ENCODE measurements at regions not wholly inside any gene's neighbourhood (a gene's known extent, or its start where the extent isn't known, plus 50 kb on each side); places are given as distances from the start of the nearest gene placed in this dataset.
A peak's percentile ranks its signal among the peaks of the same experiment; 100 is the strongest.

DNA sequence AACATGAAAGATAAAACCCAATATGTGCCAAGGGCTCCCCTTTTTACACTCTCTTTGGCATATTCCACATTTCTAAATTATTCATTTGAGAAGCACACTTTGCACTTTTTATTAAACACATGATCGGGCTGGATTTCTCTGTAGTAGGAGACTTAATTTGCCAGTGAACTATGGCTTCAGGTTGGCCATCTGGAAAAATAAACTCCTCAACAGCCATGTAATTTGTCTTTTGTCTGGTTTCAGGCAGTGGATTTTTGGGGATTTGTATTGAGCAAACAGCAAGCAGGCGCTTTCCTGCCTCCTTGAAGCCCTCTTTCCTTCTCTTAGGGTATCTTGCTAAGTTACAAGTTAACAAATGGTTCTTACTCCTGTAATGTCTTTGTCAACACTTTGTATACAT lies 73.0 kb upstream of the DMRTA1 start:
- 100% methylated on average over 1 of the region's 2 CpGs for WGBS
- Histone ChIP-seq H2BK120ac (ENCODE audit: low read depth, low read length) (no peak overlapping the region), H2BK15ac (ENCODE audit: low read depth, poor library complexity, severe bottlenecking) (no peak overlapping the region), H3K23ac (ENCODE audit: low read length in 2 of 2) (no peak overlapping the region), H3K4me2 (ENCODE audit: low read length, poor library complexity, severe bottlenecking) (no peak overlapping the region), H3K4me3 (ENCODE audit: insufficient read depth in 1 of 2, low read depth in 1 of 2, low read length in 2 of 2) (no peak overlapping the region), H4K8ac (ENCODE audit: low read length) (no peak overlapping the region), H2AFZ (ENCODE audit: low read depth, low read length) (no peak overlapping the region), H3K27ac (ENCODE audit: low read length, poor library complexity, severe bottlenecking) (no peak overlapping the region), H4K91ac (ENCODE audit: low read length) (no peak overlapping the region), H3K79me1 (replicated peaks; ENCODE audit: low read length, poor library complexity, severe bottlenecking) (no peaks in the 10 kb centered on the region), H2BK5ac (ENCODE audit: low read depth, low read length, poor library complexity, severe bottlenecking) (no peak overlapping the region), H2BK12ac (ENCODE audit: low read length in 2 of 2) (no peak overlapping the region), H3K4ac (ENCODE audit: low read depth in 1 of 2, low read length in 2 of 2) (no peak overlapping the region), H3K27me3 (ENCODE audit: control insufficient read depth in 1 of 2, insufficient read depth in 1 of 2, low read length in 2 of 2) (no peaks in the 10 kb centered on the region), H3K36me3 (ENCODE audit: control insufficient read depth in 1 of 2, insufficient read depth in 2 of 2, low read depth in 1 of 2, low read length in 2 of 2) (no peaks in the 10 kb centered on the region), H3K9me3 (ENCODE audit: control insufficient read depth, low read length) (no peaks in the 10 kb centered on the region), H3K18ac (ENCODE audit: low read depth in 1 of 2, low read length in 2 of 2) (no peak overlapping the region), H3K4me1 (ENCODE audit: control insufficient read depth, insufficient read depth, low read depth, low read length) (peaks cover 2% of the 10 kb centered on the region), H2AK5ac (ENCODE audit: low read length, severe bottlenecking) (no peak overlapping the region), H3K9ac (ENCODE audit: low read length) (no peak overlapping the region), H3K14ac (ENCODE audit: low read length in 2 of 2) (no peak overlapping the region)
- DNase-seq: no peak

DNA sequence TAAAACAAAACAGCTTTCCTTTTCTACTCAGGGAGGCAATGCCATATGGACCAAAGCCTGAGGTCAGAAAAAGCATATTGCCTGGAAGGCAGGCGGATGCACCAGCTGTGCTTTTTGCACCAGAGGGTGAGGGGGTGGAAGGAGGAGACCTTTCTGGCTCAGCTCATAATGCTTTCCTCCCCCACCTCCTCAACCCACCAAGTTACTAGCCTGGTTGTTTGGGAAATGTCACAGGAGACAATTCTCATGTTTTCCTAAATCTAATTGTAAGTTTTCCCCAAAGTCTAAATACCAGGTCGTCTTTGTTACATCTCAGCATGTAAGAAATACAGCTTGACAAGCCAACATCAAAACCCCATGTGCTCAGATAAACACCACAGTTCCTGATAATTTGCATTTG lies 72.6 kb upstream of the DMRTA1 start:
- peaks cover 0 to 1% of the 10 kb centered on the region in 2 experiments for H3K27me3 ChIP-seq (ENCODE audit: control insufficient read depth in 1 of 2, insufficient read depth in 1 of 2, low read length in 2 of 2)
- no peak overlapping the region for H4K91ac ChIP-seq (ENCODE audit: low read length)
- DNase-seq: no peak
- no peak overlapping the region for H4K8ac ChIP-seq (ENCODE audit: low read length)
- H3K9me3 ChIP-seq (ENCODE audit: control insufficient read depth, low read length): no peaks in the 10 kb centered on the region
- H3K9ac ChIP-seq (ENCODE audit: low read length): no peak overlapping the region
- no peak overlapping the region for H2AK5ac ChIP-seq (ENCODE audit: low read length, severe bottlenecking)
- peaks cover 2% of the 10 kb centered on the region for H3K4me1 ChIP-seq (ENCODE audit: control insufficient read depth, insufficient read depth, low read depth, low read length)
- H3K14ac ChIP-seq (ENCODE audit: low read length in 2 of 2): no peak overlapping the region
- no peaks in the 10 kb centered on the region for H3K36me3 ChIP-seq (ENCODE audit: control insufficient read depth in 1 of 2, insufficient read depth in 2 of 2, low read depth in 1 of 2, low read length in 2 of 2)
- no peak overlapping the region for H3K18ac ChIP-seq (ENCODE audit: low read depth in 1 of 2, low read length in 2 of 2)
- H3K4me2 ChIP-seq (ENCODE audit: low read length, poor library complexity, severe bottlenecking): no peak overlapping the region
- no peak overlapping the region for H2BK120ac ChIP-seq (ENCODE audit: low read depth, low read length)
- H3K4me3 ChIP-seq (ENCODE audit: insufficient read depth in 1 of 2, low read depth in 1 of 2, low read length in 2 of 2): no peak overlapping the region
- H3K27ac ChIP-seq (ENCODE audit: low read length, poor library complexity, severe bottlenecking): no peak overlapping the region
- H3K23ac ChIP-seq (ENCODE audit: low read length in 2 of 2): no peak overlapping the region
- no peaks in the 10 kb centered on the region for H3K79me1 ChIP-seq (replicated peaks; ENCODE audit: low read length, poor library complexity, severe bottlenecking)
- H2BK15ac ChIP-seq (ENCODE audit: low read depth, poor library complexity, severe bottlenecking): no peak overlapping the region
- no peak overlapping the region for H2BK5ac ChIP-seq (ENCODE audit: low read depth, low read length, poor library complexity, severe bottlenecking)
- WGBS: 100% methylated on average over 1 of the region's 2 CpGs
- no peak overlapping the region for H3K4ac ChIP-seq (ENCODE audit: low read depth in 1 of 2, low read length in 2 of 2)
- no peak overlapping the region for H2AFZ ChIP-seq (ENCODE audit: low read depth, low read length)
- no peak overlapping the region for H2BK12ac ChIP-seq (ENCODE audit: low read length in 2 of 2)

DNA sequence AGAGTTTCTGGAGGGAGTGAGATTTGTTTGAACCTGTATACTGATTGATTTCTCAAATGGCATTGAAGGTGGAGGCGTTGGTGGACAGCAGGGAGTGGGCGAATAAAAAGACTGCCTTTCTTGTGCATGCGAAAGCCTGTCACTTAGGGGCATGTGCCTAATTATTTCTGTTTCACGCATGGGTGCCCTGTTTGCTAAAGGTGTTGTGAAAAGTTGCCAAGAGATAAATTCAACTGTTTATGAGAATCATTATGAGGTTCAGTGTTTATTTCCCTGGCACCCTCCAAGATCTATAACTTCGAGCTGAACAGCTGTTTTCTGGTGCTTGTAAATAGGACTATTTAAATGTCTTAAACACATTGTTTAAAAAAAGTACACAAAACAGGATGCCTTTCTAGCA lies 67.4 kb upstream of the DMRTA1 start:
- no peak overlapping the region for H2BK120ac ChIP-seq (ENCODE audit: low read depth, low read length)
- H3K4me1 ChIP-seq (ENCODE audit: control insufficient read depth, insufficient read depth, low read depth, low read length): no peaks in the 10 kb centered on the region
- H3K36me3 ChIP-seq (ENCODE audit: control insufficient read depth in 1 of 2, insufficient read depth in 2 of 2, low read depth in 1 of 2, low read length in 2 of 2): no peaks in the 10 kb centered on the region
- H4K8ac ChIP-seq (ENCODE audit: low read length): no peak overlapping the region
- H3K4me3 ChIP-seq (ENCODE audit: insufficient read depth in 1 of 2, low read depth in 1 of 2, low read length in 2 of 2): no peak overlapping the region
- H3K79me1 ChIP-seq (replicated peaks; ENCODE audit: low read length, poor library complexity, severe bottlenecking): no peaks in the 10 kb centered on the region
- H3K27me3 ChIP-seq (ENCODE audit: control insufficient read depth in 1 of 2, insufficient read depth in 1 of 2, low read length in 2 of 2): peaks cover 0 to 4% of the 10 kb centered on the region in 2 experiments
- no peaks in the 10 kb centered on the region for H3K9me3 ChIP-seq (ENCODE audit: control insufficient read depth, low read length)
- no peak overlapping the region for H3K23ac ChIP-seq (ENCODE audit: low read length in 2 of 2)
- no peak overlapping the region for H2BK5ac ChIP-seq (ENCODE audit: low read depth, low read length, poor library complexity, severe bottlenecking)
- no peak overlapping the region for H3K18ac ChIP-seq (ENCODE audit: low read depth in 1 of 2, low read length in 2 of 2)
- no peak overlapping the region for H2BK12ac ChIP-seq (ENCODE audit: low read length in 2 of 2)
- 72% methylated on average over 4 of the region's 5 CpGs for WGBS
- no peak overlapping the region for H3K9ac ChIP-seq (ENCODE audit: low read length)
- H2BK15ac ChIP-seq (ENCODE audit: low read depth, poor library complexity, severe bottlenecking): no peak overlapping the region
- H3K4me2 ChIP-seq (ENCODE audit: low read length, poor library complexity, severe bottlenecking): no peak overlapping the region
- H3K4ac ChIP-seq (ENCODE audit: low read depth in 1 of 2, low read length in 2 of 2): no peak overlapping the region
- DNase-seq: no peak
- no peak overlapping the region for H2AFZ ChIP-seq (ENCODE audit: low read depth, low read length)
- no peak overlapping the region for H3K27ac ChIP-seq (ENCODE audit: low read length, poor library complexity, severe bottlenecking)
- no peak overlapping the region for H4K91ac ChIP-seq (ENCODE audit: low read length)
- no peak overlapping the region for H2AK5ac ChIP-seq (ENCODE audit: low read length, severe bottlenecking)
- H3K14ac ChIP-seq (ENCODE audit: low read length in 2 of 2): no peak overlapping the region

DNA sequence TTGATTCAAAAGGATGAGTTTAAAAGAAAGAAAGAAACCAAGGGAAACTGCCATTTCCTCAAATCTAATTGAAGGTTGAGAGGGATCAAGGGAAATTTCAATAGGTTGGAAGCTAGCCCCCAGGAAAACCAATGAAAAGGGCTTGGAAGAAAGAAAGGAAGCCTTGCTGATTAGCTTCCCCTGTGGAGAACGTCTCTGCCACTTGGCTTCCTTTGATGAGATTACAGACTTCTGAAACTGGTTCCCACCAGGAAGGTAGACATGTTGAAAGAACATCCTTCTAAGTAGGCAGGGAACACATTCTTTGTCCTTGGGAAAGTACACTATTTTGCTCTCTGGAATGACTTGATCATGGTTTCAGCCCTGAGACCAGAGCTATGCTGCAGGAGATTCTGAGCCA lies 65.5 kb upstream of the DMRTA1 start:
- H3K4me2 ChIP-seq (ENCODE audit: low read length, poor library complexity, severe bottlenecking): no peak overlapping the region
- H3K27ac ChIP-seq (ENCODE audit: low read length, poor library complexity, severe bottlenecking): no peak overlapping the region
- H3K9ac ChIP-seq (ENCODE audit: low read length): no peak overlapping the region
- H2BK5ac ChIP-seq (ENCODE audit: low read depth, low read length, poor library complexity, severe bottlenecking): no peak overlapping the region
- peaks cover 0 to 4% of the 10 kb centered on the region in 2 experiments for H3K27me3 ChIP-seq (ENCODE audit: control insufficient read depth in 1 of 2, insufficient read depth in 1 of 2, low read length in 2 of 2)
- no peak overlapping the region for H3K4ac ChIP-seq (ENCODE audit: low read depth in 1 of 2, low read length in 2 of 2)
- H2BK15ac ChIP-seq (ENCODE audit: low read depth, poor library complexity, severe bottlenecking): no peak overlapping the region
- H3K4me3 ChIP-seq (ENCODE audit: insufficient read depth in 1 of 2, low read depth in 1 of 2, low read length in 2 of 2): no peak overlapping the region
- no peaks in the 10 kb centered on the region for H3K36me3 ChIP-seq (ENCODE audit: control insufficient read depth in 1 of 2, insufficient read depth in 2 of 2, low read depth in 1 of 2, low read length in 2 of 2)
- peak overlapping the region; percentile 3 for H2AK5ac ChIP-seq (ENCODE audit: low read length, severe bottlenecking)
- no peak overlapping the region for H2BK120ac ChIP-seq (ENCODE audit: low read depth, low read length)
- no peak overlapping the region for H2AFZ ChIP-seq (ENCODE audit: low read depth, low read length)
- DNase-seq: no peak
- no peaks in the 10 kb centered on the region for H3K4me1 ChIP-seq (ENCODE audit: control insufficient read depth, insufficient read depth, low read depth, low read length)
- H2BK12ac ChIP-seq (ENCODE audit: low read length in 2 of 2): no peak overlapping the region
- H4K91ac ChIP-seq (ENCODE audit: low read length): no peak overlapping the region
- H3K79me1 ChIP-seq (replicated peaks; ENCODE audit: low read length, poor library complexity, severe bottlenecking): no peaks in the 10 kb centered on the region
- H3K23ac ChIP-seq (ENCODE audit: low read length in 2 of 2): no peak overlapping the region
- no peak overlapping the region for H3K14ac ChIP-seq (ENCODE audit: low read length in 2 of 2)
- 63% methylated on average over 1 of the region's 1 CpG for WGBS
- no peaks in the 10 kb centered on the region for H3K9me3 ChIP-seq (ENCODE audit: control insufficient read depth, low read length)
- no peak overlapping the region for H3K18ac ChIP-seq (ENCODE audit: low read depth in 1 of 2, low read length in 2 of 2)
- H4K8ac ChIP-seq (ENCODE audit: low read length): no peak overlapping the region

Measured in mesenchymal stem cell (in vitro differentiated cells and primary cell).